ENCODE measurements at regions not wholly inside any gene's neighbourhood (a gene's known extent, or its start where the extent isn't known, plus 50 kb on each side); places are given as distances from the start of the nearest gene placed in this dataset.
"Not testable (repeated sequence)": the region's sequence is repeated elsewhere in the genome, so short reads cannot be mapped to it uniquely, and the experiment has no call there.

DNA sequence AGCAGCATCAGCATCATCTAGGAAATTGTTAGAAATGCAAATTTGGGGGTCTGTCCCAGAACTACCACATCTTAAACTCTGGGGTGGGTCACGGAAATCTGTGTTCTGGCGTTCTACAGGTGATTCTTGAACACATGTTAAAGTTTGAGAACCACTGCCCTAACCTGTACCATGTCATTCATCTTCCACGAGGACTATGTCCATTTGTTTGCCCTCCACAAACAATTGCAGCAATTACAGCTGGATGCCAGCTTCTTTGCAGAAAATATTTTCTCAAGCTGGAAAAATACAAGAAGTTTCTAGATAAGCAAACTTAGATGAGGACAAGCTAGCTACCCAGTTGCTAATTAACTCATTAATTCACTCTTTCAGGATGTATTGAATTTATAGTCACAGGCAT lies 54.1 kb downstream of the MAFB start:
- DNase-seq = no peak
- TF ChIP-seq POLR2A (IDR thresholded peaks at IDR 0.05; ENCODE audit: low read length) (no peak), GATA1 (IDR thresholded peaks at IDR 0.05; ENCODE audit: low read depth, low read length) (no peak)

DNA sequence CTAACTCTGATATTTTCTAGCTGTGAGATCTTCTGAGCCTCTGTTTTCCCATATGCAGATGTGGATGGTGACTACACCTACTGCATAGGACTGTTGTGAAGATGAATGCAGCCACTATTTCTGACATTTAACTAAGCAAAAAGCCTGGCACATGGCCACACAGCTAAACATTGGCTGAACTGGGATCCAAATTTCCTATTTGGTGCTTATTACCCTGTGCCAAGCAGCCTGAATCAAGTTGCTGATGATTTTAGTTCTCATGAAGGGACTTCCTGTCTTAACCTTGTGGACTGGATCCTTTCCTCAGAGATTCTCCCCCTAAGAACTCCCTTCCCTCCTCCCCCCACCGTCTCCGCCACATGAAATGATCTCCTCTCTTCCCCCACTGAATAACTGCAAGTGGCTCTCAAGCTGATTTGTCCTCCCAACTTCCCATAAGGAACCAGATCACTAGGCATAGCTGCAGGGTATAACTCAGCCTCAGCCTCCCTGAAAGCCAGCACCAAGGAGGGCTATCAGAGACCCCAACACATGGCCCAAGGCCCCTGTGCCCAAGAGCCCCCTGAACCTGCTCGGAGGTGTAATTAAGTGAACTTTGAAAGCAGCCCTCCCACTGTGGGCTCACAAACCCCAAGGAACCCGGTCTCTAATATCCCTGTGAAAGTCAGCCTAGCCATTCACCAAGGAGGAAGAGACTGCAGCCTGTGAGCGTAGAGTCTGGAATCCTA lies 55.7 kb downstream of the MAFB start:
- no peak for TF ChIP-seq POLR2A (IDR thresholded peaks at IDR 0.05; ENCODE audit: low read length)
- no peak for TF ChIP-seq GATA1 (IDR thresholded peaks at IDR 0.05; ENCODE audit: low read depth, low read length)
- DNase-seq = no peak

GRCh38 chr20:40632346-40632976 lies 56.6 kb downstream of the MAFB start:
- no peak for DNase-seq
- TF ChIP-seq POLR2A (IDR thresholded peaks at IDR 0.05; ENCODE audit: low read length) (no peak), GATA1 (IDR thresholded peaks at IDR 0.05; ENCODE audit: low read depth, low read length) (no peak)

DNA sequence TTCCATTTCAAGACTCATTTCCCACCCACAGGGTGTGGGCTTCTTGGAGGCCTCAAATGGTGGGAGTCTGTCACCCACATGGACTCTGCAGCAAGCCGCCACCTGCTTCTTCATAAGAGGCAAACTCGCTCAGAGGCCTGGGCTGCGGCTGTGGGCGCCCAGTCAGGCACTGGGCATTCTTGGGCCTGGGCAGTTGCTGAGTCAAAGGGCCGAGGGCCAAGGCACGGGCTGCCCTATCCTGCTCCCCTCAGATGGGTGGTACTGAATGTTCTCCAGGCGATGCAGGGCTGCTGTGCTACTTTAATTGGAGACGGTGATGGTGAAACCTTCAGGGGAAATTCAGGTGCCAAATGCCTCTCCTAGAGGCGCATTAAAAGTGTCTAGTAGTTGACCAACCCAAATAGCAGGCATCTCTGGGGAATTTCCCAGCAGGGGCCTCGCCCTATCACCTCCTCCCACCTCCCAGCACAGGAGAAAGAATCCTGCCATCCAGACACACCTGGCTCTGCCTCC lies 57.9 kb downstream of the MAFB start:
- DNase-seq = no peak
- TF ChIP-seq POLR2A (IDR thresholded peaks at IDR 0.05; ENCODE audit: low read length) (no peak), GATA1 (IDR thresholded peaks at IDR 0.05; ENCODE audit: low read depth, low read length) (no peak)

DNA sequence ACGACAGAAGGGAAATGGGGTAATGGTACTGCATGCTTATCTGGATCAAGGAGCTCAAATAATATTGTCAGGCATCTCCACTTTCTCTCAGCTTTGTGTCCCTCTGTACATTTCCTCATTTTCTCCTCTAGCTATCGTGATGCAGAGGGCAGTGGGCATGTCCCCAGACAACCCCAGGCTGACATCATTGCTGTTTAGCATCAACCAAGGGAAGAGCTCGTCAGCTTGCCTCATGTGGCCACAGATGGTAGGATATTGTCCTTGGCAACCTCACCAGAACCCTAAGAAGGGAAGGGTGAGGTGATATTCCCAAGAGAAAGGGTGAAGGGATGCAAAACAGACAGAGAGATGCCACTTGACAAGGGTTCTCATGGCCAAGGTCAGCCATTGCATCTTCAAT lies 58.3 kb downstream of the MAFB start:
- no peak for TF ChIP-seq POLR2A (IDR thresholded peaks at IDR 0.05; ENCODE audit: low read length)
- no peak for TF ChIP-seq GATA1 (IDR thresholded peaks at IDR 0.05; ENCODE audit: low read depth, low read length)
- no peak for DNase-seq

GRCh38 chr20:40630099-40630498 lies 58.9 kb downstream of the MAFB start:
- DNase-seq = no peak
- TF ChIP-seq POLR2A (IDR thresholded peaks at IDR 0.05; ENCODE audit: low read length) (no peak), GATA1 (IDR thresholded peaks at IDR 0.05; ENCODE audit: low read depth, low read length) (no peak)

DNA sequence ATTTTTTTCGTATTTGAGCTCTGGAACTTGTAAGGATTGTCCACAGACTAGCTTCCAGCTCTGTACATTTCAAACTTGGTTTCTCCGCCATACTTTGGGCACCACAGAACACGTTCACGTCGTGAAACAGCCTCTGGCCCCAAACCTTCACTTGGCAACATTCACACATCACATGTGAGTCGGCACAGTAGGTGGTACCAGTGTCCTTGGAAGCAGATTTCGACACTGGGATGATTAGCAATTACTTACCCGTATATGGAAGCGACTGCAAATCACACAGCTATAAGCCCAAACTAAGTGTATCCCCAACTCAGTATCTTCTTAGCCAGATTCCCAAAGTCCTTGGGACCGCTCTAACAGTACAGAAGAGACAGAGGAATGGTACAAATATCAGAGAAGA lies 60.2 kb downstream of the MAFB start:
- TF ChIP-seq GATA1 (IDR thresholded peaks at IDR 0.05; ENCODE audit: low read depth, low read length) (no peak), POLR2A (IDR thresholded peaks at IDR 0.05; ENCODE audit: low read length) (no peak)
- DNase-seq = no peak

GRCh38 chr20:40619053-40619452 lies 70.0 kb downstream of the MAFB start:
- not testable (repeated sequence) for DNase-seq

- no peak for TF ChIP-seq GATA1 (IDR thresholded peaks at IDR 0.05; ENCODE audit: low read depth, low read length)
- no peak for TF ChIP-seq POLR2A (IDR thresholded peaks at IDR 0.05; ENCODE audit: low read length)
- DNase-seq = no peak
Measured at GRCh38 chr20:40617594-40617993, 71.4 kb downstream of the MAFB start.

DNA sequence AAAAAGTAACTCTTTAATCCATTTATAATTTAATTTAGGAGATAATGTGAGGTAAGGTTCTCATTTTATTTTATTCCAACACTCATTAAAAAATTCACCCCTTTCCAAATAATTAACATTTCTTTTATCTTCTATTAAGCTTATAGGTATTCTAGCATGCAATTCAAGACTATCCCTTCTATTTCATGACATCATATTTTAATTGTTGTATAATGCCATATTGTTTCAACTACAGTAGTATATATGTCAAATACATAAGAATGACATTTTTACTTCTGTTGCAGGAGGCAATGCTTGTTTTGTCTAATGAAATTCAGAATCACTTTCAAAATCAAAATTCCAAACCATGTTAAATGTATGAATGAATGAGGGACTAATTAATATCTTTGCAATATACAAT lies 76.2 kb downstream of the MAFB start:
- TF ChIP-seq POLR2A (IDR thresholded peaks at IDR 0.05; ENCODE audit: low read length) (no peak), GATA1 (IDR thresholded peaks at IDR 0.05; ENCODE audit: low read depth, low read length) (no peak)
- no peak for DNase-seq

DNA sequence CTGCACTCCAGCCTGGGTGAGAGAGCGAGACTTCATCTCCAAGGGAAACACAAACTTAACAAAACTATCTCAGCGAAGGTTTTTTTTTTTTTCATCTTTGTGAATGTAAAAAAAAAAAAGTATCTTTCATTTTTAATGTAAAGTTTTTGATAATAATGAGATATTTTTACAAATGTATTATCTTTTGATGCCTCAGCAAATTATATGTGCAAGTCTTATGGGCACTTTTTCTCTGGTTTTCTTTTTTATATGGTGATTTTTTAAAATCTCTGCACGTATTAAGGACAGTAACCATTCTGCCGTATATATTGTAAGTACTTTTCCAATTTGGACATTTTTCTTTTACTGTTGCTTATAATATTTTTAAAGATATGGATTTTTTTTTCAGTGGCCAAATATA lies 76.8 kb downstream of the MAFB start:
- no peak for DNase-seq
- TF ChIP-seq POLR2A (IDR thresholded peaks at IDR 0.05; ENCODE audit: low read length) (no peak), GATA1 (IDR thresholded peaks at IDR 0.05; ENCODE audit: low read depth, low read length) (no peak)

DNA sequence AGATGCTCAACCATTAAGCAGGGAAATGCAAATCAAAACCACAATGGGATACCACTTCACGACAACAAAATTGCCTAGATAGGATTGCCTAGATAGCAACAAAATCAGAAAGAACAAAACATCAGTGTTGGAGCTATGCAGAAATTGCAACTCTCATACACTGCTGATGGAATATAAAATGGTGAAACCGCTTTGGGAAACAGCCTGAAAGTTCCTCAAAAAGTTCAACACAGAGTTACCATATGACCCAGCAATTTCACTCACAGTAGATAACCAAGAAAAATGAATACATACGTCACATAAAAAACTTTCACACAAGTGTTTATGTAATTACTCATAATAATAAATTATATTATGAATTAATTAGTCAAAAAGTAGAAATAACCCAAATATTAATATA lies 78.3 kb downstream of the MAFB start:
- no peak for TF ChIP-seq POLR2A (IDR thresholded peaks at IDR 0.05; ENCODE audit: low read length)
- TF ChIP-seq GATA1 (IDR thresholded peaks at IDR 0.05; ENCODE audit: low read depth, low read length) = no peak
- DNase-seq = no peak

- no peak for DNase-seq
- TF ChIP-seq POLR2A (IDR thresholded peaks at IDR 0.05; ENCODE audit: low read length) (no peak), GATA1 (IDR thresholded peaks at IDR 0.05; ENCODE audit: low read depth, low read length) (no peak)
Measured at GRCh38 chr20:40607927-40608326, 81.1 kb downstream of the MAFB start.

- TF ChIP-seq POLR2A (IDR thresholded peaks at IDR 0.05; ENCODE audit: low read length) = no peak
- no peak for TF ChIP-seq GATA1 (IDR thresholded peaks at IDR 0.05; ENCODE audit: low read depth, low read length)
- no peak for DNase-seq
Measured at GRCh38 chr20:40606660-40607059, 82.4 kb downstream of the MAFB start.

DNA sequence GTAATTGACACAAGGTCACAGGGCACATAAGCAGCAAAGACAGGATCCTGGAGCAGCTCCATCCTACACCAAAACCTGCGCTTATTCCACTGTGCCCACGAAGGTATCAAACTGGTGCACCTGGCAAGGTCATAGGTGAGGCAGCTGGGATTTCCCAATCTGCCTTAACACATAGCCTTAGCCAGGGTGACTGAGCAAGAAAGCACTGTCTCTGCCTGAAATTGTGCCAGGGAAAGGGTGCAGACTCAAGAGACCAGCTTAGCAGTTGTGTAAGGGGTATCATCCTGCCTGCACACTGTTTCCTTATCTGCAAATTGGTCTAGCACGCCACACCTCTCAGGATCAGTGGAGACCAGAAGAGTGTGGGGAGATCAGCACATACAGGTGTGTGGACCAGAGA lies 82.8 kb downstream of the MAFB start:
- DNase-seq = no peak
- no peak for TF ChIP-seq GATA1 (IDR thresholded peaks at IDR 0.05; ENCODE audit: low read depth, low read length)
- no peak for TF ChIP-seq POLR2A (IDR thresholded peaks at IDR 0.05; ENCODE audit: low read length)
